Liver (tissue), 3 donors: ENCODE measurements at regions not wholly inside any gene's neighbourhood (a gene's known extent, or its start where the extent isn't known, plus 50 kb on each side); places are given as distances from the start of the nearest gene placed in this dataset.

Experiments
- CTCF ChIP-seq: fragments of 150-350 bp; IDR thresholded peaks from 2 replicates; pipeline ENCODE4 v1.5.1; 2017; ENCODE audit warnings: improper control_type of control experiment, low read depth, low read length; ENCODE audit not compliant: missing input control
- EGR1 ChIP-seq, 2 donors: IDR thresholded peaks; 2 replicates each; pipeline ENCODE4 v1.6.1; 2016 to 2018; ENCODE audit warnings: antibody characterized with exemption in 2 of 2, low read depth in 2 of 2
- GABPA ChIP-seq, 2 donors: IDR thresholded peaks in 1 of 2; conservative IDR thresholded peaks in 1 of 2; 2 replicates each; pipeline ENCODE4 v1.6.1; 2016; ENCODE audit warnings: antibody characterized with exemption in 2 of 2, mild to moderate bottlenecking in 1 of 2, moderate library complexity in 1 of 2
- NR2F2 ChIP-seq: IDR thresholded peaks from 2 replicates; pipeline ENCODE4 v1.6.1; 2016; ENCODE audit warnings: antibody characterized with exemption
- REST ChIP-seq: IDR thresholded peaks from 2 replicates; pipeline ENCODE4 v1.6.1; 2016; ENCODE audit warnings: antibody characterized with exemption, mild to moderate bottlenecking
- TAF1 ChIP-seq: conservative IDR thresholded peaks from 2 replicates; pipeline ENCODE4 v1.6.1; 2016; ENCODE audit warnings: antibody characterized with exemption, mild to moderate bottlenecking
- donor health status: healthy.
- donor health status: healthy.

GRCh38 chr6:67933278-67933677, 701.8 kb upstream of the ADGRB3 start:
- TF ChIP-seq EGR1 (IDR thresholded peaks at IDR 0.05; ENCODE audit: low read depth in 2 of 2) (no peak), CTCF (no peak), GABPA (IDR thresholded peaks at IDR 0.05 in 1 of 2, conservative IDR thresholded peaks at IDR 0.05 in 1 of 2) (no peak), NR2F2 (no peak), TAF1 (no peak), REST (no peak)
